ENCODE measurements at regions not wholly inside any gene's neighbourhood (a gene's known extent, or its start where the extent isn't known, plus 50 kb on each side); places are given as distances from the start of the nearest gene placed in this dataset.

GRCh38 chr2:34402376-34402775, 803.3 kb upstream of the FAM98A start:
- DNase-seq (ENCODE audit: low spot score): no peak

- DNase-seq (ENCODE audit: low spot score): no peak
Observed at GRCh38 chr2:34401186-34401585, 802.1 kb upstream of the FAM98A start.

GRCh38 chr2:34388446-34388845, 789.3 kb upstream of the FAM98A start:
- no peak for DNase-seq (ENCODE audit: low spot score)

GRCh38 chr2:34387536-34387935, 788.4 kb upstream of the FAM98A start:
- no peak for DNase-seq (ENCODE audit: low spot score)

GRCh38 chr2:34379586-34379985, 780.5 kb upstream of the FAM98A start:
- no peak for DNase-seq (ENCODE audit: low spot score)

DNA sequence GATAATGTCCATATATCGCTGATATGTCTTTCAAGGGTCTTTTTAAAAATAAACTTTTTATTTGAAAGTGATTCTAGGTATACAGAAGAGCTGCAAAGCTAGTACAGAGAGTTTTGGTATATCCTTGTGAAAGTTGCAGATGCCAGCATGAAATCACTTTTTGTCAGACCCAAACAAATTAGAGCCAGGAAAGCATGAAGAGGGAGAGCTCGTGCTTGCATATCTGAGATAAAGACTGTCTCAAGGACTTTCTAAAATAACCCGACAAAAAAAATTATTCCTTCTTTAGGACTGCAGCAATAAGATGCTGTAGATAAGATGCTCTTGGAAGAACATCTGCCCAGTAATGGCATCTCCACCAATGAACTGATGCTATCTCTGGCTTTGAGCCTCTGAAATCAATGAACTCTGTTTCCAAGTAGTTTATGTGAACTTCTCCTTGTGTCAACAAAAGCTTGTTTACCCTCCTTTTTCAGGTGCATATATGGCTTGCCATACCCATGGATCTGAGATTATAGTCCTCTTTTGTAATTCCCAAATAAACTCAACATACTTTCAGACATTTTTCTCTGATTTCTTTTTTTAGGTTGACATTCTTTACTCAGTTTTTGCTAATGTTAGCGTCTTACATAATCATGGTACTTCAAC, 774.6 kb upstream of the FAM98A start:
- DNase-seq (ENCODE audit: low spot score): no peak

- no peak for DNase-seq (ENCODE audit: low spot score)
Observed at GRCh38 chr2:34372967-34373366, 773.9 kb upstream of the FAM98A start.

DNA sequence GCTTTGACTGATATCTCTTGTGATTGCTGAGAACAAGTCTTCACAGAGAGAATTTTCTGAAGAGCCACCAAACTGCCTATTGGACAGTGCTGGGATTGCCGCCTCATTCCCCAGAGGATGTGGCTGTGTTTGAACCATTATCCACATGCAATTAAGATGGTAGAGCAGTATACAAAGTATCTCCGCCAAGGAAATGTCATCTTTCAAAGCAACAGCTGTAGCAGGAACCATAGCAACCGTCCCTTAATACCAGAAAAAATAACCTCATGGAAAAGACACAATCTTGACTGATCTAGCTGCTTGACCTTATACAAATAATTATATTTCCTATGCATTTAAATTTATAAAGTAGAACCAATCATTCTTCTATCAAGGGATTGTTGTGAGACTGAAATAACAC, 772.6 kb upstream of the FAM98A start:
- DNase-seq (ENCODE audit: low spot score): no peak

GRCh38 chr2:34368304-34368703, 769.2 kb upstream of the FAM98A start:
- no peak for DNase-seq (ENCODE audit: low spot score)

DNA sequence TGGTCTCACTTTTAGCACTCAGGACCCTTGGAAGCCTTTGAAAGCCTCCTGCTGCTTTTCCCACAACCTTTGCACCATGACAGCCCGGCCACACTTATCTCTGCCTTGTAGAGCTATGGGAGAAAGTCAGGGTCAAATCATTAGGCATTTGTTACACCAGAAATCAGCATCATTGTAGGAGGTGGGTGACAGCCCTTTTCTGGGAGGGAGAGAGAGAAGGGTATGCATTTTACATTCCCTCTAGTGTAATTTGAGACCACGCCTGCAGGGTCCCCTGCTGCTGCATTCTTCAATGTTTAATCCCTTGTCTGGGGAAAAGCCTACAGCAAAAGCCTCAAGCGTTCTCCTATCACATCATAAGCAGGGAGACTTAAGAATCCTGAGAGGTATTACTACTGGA, 766.8 kb upstream of the FAM98A start:
- DNase-seq (ENCODE audit: low spot score): no peak

DNA sequence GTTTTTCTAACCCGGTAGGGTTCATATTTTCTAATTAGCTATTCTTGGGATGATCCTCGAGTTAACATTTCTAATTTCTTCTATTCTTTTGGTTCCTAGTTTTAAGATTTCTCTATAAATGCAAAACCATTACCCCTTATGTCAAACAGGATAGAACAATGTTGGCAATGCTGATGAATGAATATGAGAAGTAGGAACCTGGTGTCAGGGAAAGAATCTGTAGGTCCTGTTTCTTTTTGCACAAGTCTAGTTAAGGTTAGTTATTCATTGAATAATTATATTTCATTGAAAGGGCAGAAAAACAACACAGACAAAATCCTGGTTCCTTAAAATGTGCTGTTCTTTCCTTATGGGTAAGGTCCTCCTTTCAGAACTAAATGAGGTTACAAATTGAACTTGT, 766.4 kb upstream of the FAM98A start:
- DNase-seq (ENCODE audit: low spot score): no peak

DNA sequence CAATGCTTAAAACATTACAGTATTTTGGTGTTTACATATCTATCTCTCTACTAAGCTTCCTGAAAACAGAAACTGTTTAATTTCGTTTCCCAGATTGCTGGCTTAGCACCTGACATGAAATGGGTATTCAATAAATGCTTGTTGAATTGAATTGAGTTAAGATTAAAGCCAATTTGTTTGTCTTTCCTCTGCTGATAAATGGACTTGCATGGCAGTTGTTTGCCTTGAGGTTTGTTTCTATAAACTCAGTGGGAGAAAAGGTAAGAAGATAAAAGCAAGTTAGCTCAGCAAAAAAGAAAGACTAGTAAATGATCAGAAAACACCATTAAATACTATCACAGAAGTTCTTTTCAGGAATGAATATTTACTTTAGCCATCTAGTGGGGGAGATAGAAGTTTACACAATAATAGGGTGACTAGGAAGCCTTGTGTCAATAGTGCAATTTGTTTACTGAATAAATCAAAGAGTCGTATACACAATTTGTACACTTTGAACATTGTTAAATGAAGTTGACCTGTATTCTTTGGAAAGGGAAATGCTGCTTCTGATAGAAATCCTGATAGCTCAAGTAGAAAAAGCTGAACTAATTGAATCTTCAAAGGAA, 754.5 kb upstream of the FAM98A start:
- no peak for DNase-seq (ENCODE audit: low spot score)

DNA sequence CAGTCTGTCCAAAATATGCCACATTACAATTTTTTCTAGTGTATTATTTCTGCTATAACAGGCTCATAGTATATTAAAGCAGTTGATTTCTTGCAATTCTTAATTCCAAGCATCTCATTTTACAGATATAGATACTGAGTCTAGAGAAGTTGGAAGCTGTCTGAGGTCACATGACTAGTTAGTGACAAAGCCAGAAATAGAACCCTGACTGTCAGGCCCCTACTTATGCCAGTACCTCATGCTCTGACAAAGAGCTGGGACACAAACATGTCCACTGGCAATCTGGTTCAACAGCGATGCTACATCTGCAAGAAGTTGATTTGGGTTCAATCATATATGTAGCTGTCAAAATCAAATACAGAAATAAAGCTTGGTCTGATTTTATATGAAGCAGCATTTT, 750.4 kb upstream of the FAM98A start:
- no peak for DNase-seq (ENCODE audit: low spot score)

GRCh38 chr2:34345030-34345429, 745.9 kb upstream of the FAM98A start:
- DNase-seq (ENCODE audit: low spot score): no peak

DNA sequence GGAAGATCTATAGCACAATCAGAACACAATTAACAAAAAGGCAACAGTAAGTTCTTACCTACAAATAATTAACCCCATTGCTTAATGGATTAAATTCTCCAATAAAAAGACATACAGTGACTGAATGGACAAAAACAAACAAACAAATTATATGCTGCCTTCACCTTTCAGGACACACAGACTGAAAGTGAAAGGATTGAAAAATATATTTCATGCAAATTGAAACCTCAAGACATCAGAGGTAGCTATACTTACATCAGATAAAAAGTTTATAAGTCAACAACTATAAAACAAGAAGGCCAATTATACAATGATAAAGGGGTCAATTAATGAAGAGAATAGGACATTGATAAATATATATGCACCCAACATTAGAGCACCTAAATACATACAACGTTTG, 741.2 kb upstream of the FAM98A start:
- DNase-seq (ENCODE audit: low spot score): no peak

DNA sequence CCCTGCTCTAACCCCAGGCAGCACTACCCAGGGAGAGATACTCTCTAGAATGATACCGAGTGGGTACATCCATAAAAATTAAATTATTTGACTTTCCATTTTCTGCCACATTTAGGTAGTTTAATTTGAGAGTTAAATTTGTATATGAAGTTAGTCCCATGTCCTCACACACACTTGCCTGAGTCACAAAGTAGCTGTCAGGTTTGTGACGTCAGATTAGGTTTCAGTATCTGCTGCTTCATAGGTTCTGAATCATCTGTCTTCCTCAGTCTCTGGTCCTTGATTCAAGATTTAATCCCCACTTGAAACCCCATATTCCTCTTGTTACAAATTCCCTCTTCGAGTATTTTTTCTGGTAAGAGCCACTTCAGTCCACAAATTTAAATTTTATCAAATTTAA, 738.6 kb upstream of the FAM98A start:
- DNase-seq (ENCODE audit: low spot score): no peak

DNA sequence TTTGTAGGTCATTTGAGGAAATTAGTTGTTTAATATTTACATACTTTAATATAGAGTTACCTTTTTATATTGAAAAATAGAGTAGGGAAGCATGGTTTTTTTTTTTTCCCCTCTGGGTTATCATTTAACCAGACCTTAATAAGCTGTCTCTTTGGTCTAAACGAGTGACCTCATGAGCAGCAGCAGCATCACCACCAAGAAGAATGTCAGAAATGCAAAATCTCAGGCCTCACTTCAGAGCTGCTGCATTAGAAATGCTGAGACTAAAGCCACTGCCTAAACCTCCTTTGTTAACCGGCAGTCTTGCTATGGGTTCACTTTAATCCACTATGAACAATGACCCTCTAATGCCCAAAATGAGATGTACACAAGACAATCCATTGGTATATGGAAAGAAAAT, 733.7 kb upstream of the FAM98A start:
- DNase-seq (ENCODE audit: low spot score): no peak

DNA sequence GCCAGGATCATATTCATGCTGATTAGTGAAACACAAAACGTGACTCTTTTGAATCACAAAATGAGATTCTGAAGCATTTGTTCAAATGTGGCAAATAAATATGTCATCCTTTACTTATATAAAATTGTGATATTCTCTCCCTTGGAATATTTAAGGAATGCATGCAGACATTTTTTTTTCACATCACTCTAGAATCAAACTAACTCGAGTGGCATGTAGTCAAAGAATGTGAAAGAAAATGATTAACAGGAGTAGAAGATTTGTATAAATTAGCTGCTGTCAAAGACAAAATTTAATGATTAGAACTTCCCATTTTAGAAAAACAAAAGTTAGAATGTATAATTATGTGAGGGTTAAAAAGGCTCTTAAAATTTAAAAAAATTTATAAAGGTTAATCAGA, 721.0 kb upstream of the FAM98A start:
- no peak for DNase-seq (ENCODE audit: low spot score)

DNA sequence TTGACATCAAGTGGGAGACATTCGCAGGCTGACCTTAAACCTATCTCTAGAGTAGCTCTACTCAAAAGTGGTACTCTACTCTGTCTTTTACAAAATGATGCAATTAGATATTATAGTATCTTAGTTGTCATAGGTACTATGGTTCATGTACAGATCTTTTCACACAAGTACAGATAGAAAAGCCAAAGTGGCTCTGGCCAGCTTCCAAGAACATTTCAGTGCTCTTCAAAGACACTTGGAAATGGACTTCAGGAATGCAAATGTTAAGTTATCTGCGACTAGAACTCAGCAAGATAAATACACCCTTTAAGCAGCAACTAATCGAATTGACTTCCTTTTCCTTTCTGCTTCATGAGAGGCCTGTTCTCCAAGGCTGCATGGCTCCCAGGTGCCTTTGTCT, 718.7 kb upstream of the FAM98A start:
- DNase-seq (ENCODE audit: low spot score): no peak

- DNase-seq (ENCODE audit: low spot score): no peak
Observed at GRCh38 chr2:34316788-34317187, 717.7 kb upstream of the FAM98A start.

DNA sequence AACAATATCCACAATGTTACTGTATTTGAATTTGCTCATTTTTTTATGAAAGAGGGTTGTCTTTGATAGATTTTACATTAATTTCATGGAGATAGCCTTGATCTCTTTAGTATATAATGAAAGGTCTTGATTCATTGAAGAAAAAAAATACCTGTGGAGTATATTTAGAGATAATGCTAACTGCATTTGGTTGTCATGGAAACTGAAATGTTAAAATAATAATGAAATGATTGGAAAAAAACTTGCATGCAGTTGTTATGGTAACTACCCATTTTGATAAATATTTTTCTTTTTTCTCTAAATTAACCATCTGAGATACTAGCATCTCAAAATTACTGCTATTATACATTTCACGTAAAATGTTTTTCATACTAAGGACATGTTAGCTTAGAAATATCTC, 712.7 kb upstream of the FAM98A start:
- DNase-seq (ENCODE audit: low spot score): no peak

DNA sequence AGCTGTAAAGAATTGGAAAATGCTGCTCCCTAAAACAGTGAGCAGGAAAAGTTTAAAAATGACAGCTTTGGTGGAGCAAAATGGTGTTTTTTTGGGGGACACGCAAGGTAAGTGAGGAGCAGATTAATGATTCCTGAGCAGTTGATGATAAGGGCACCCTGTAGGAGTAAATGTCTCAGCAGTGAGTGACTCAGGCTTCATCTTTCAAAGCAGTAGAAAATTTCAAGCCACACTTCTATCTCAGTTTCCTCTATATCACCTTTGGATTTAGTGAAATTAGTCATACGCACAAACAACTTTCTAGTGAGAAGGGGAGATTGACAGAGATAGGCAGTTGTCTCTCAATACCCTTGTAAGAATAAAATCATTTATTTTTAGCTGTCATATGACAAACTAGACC, 709.0 kb upstream of the FAM98A start:
- no peak for DNase-seq (ENCODE audit: low spot score)

DNA sequence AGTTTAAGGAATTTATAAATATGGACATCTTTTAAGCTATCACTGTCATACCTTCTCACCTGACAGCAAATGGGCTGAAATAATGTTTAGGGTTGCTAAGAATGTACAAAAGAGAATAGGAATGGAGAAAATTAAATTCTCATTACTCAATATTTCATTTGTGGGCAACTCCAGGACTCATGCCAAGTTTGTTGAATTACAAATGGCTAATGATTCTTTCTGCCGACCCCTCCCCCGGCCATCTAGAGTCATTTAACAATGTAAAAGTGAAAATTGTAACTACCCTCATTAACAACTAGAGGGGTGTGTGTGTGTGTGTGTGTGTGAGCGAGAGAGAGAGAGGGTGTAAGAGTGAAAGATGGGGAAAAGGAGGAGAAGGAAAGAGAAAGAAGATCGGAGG, 708.5 kb upstream of the FAM98A start:
- no peak for DNase-seq (ENCODE audit: low spot score)

DNA sequence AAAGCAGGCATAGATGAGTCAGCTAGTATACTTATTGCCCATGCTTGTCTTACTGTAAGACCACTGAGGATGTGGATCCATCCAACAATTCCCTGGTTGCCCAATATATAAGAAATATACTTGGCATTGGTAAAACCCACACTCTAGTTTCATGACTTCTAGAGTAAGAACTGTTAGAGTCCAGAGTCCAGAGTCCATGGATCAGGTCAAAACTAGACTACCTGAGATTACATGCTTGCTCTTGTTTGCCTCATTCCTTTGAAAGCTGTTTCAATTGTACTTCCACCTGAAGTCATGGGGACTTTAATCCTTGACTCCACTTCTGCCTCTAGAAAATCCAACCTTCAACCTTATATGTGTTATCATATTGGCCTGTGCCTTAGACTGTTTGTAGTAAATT, 707.6 kb upstream of the FAM98A start:
- no peak for DNase-seq (ENCODE audit: low spot score)
